H1 (cell line): ENCODE measurements at regions not wholly inside any gene's neighbourhood (a gene's known extent, or its start where the extent isn't known, plus 50 kb on each side); places are given as distances from the start of the nearest gene placed in this dataset.

Experiments used
- CEBPB ChIP-seq: IDR thresholded peaks from 2 replicates; pipeline ENCODE4 v1.6.1; 2012; ENCODE audit warnings: low read depth, low read length
- CTCF ChIP-seq, 3 experiments: IDR thresholded peaks; 1 replicate in 2 of 3; 2 replicates in 1 of 3; pipeline versions ENCODE4 v1.5.1 to v1.6.1; 2011; ENCODE audit warnings: low read length in 3 of 3, mild to moderate bottlenecking in 3 of 3, inconsistent platforms in 2 of 3, low read depth in 1 of 3, moderate library complexity in 1 of 3; ENCODE audit not compliant: insufficient read depth in 1 of 3; ENCODE audit errors: control extremely low read depth in 1 of 3
- E2F6 ChIP-seq: IDR thresholded peaks from 2 replicates; pipeline ENCODE4 v1.6.1; 2012; ENCODE audit warnings: inconsistent platforms
- EP300 ChIP-seq, 2 experiments: IDR thresholded peaks; 1 replicate in 1 of 2; 2 replicates in 1 of 2; pipeline ENCODE4 v1.6.1; 2011 to 2012; ENCODE audit warnings: low read depth in 2 of 2, low read length in 2 of 2, mild to moderate bottlenecking in 2 of 2, borderline replicate concordance in 1 of 2, inconsistent platforms in 1 of 2, moderate library complexity in 1 of 2
- EZH2 ChIP-seq: fragments of 200-600 bp; sonication (generic); IDR thresholded peaks from 2 replicates; pipeline ENCODE4 v1.7.1; 2012; ENCODE audit warnings: low read depth, mild to moderate bottlenecking, moderate library complexity, low read length, inconsistent platforms; ENCODE audit not compliant: severe bottlenecking
- JUN ChIP-seq: IDR thresholded peaks from 2 replicates; pipeline ENCODE4 v1.6.1; 2011; ENCODE audit warnings: low read depth, mild to moderate bottlenecking, improper control_type of control experiment, low read length
- POLR2A ChIP-seq, 2 experiments: IDR thresholded peaks; 1 replicate in 1 of 2; 2 replicates in 1 of 2; pipeline ENCODE4 v1.6.1; 2011; ENCODE audit warnings: low read depth in 2 of 2, low read length in 2 of 2, mild to moderate bottlenecking in 2 of 2; ENCODE audit errors: control extremely low read depth in 1 of 2
- RFX5 ChIP-seq: IDR thresholded peaks from 2 replicates; pipeline ENCODE4 v1.6.1; 2011; ENCODE audit warnings: low read depth, low read length, improper control_type of control experiment, borderline replicate concordance
- TAF7 ChIP-seq: optimal IDR thresholded peaks from 2 replicates; pipeline ENCODE3; 2011; ENCODE audit warnings: low read depth, mild to moderate bottlenecking, inconsistent platforms, low read length, moderate library complexity, borderline replicate concordance
- YY1 ChIP-seq: IDR thresholded peaks from 2 replicates; pipeline ENCODE4 v1.6.1; 2011; ENCODE audit warnings: low read depth, mild to moderate bottlenecking, low read length

GRCh38 chr2:163375070-163375469, 360.7 kb downstream of the FIGN start:
- no peak for TF ChIP-seq TAF7
- no peak for TF ChIP-seq EZH2
- no peak for TF ChIP-seq POLR2A (IDR thresholded peaks at IDR 0.05; ENCODE audit: control extremely low read depth in 1 of 2, low read depth in 2 of 2, low read length in 2 of 2)
- TF ChIP-seq E2F6, result no peak
- no peak for TF ChIP-seq CEBPB
- no peak for TF ChIP-seq EP300 (IDR thresholded peaks at IDR 0.05; ENCODE audit: borderline replicate concordance in 1 of 2, low read depth in 2 of 2, low read length in 2 of 2)
- no peak for TF ChIP-seq CTCF (IDR thresholded peaks at IDR 0.05; ENCODE audit: control extremely low read depth in 1 of 3, insufficient read depth in 1 of 3, low read depth in 1 of 3, low read length in 3 of 3)
- no peak for TF ChIP-seq YY1
- TF ChIP-seq JUN, result no peak
- no peak for TF ChIP-seq RFX5
